HL-60 (cell line): ENCODE measurements at regions not wholly inside any gene's neighbourhood (a gene's known extent, or its start where the extent isn't known, plus 50 kb on each side); places are given as distances from the start of the nearest gene placed in this dataset.

ENCODE experiments used
- DNase-seq, 2 experiments: peaks; one replicate each; pipeline ENCODE4 v3.0.0-alpha.2; 2010 to 2020; ENCODE audit warnings: low read depth in 1 of 2, low spot score in 1 of 2
- H3K27ac ChIP-seq: fragments of 250-450 bp; sonication (Bioruptor Pico); replicated peaks from 2 replicates; pipeline ENCODE4 v1.5.1; 2020; ENCODE audit warnings: mild to moderate bottlenecking, moderate library complexity
- H3K27me3 ChIP-seq: fragments of 250-450 bp; sonication (Bioruptor Pico); 2 replicates; pipeline ENCODE4 v1.5.1; 2021; ENCODE audit warnings: mild to moderate bottlenecking, moderate library complexity; ENCODE audit not compliant: insufficient read depth, poor library complexity, severe bottlenecking
- H3K4me3 ChIP-seq: replicated peaks from 2 replicates; pipeline ENCODE4 v1.5.1; 2011; ENCODE audit warnings: mild to moderate bottlenecking, control low read depth, low read length; ENCODE audit not compliant: insufficient read depth
- CTCF ChIP-seq: IDR thresholded peaks from one replicate; pipeline ENCODE4 v1.5.1; 2011; ENCODE audit warnings: low read length, control low read depth, inconsistent platforms; ENCODE audit not compliant: insufficient read depth
- GABPA ChIP-seq: IDR thresholded peaks from 2 replicates; pipeline ENCODE4 v1.6.1; 2012; ENCODE audit warnings: low read depth
- POLR2AphosphoS5 ChIP-seq: IDR thresholded peaks from 2 replicates; pipeline ENCODE4 v1.6.1; 2012; ENCODE audit warnings: low read depth
- REST ChIP-seq: IDR thresholded peaks from 2 replicates; pipeline ENCODE4 v1.6.1; 2012; ENCODE audit warnings: low read depth; ENCODE audit not compliant: insufficient replicate concordance
- SPI1 ChIP-seq: IDR thresholded peaks from 2 replicates; pipeline ENCODE4 v1.6.1; 2012; ENCODE audit warnings: low read depth, mild to moderate bottlenecking, borderline replicate concordance

- Histone ChIP-seq H3K27ac (no peak overlapping the region), H3K27me3 (peaks cover 3% of the 10 kb centered on the region), H3K4me3 (no peak overlapping the region)
- TF ChIP-seq SPI1: no peak
- no peak for TF ChIP-seq REST
- no peak for TF ChIP-seq CTCF
- TF ChIP-seq GABPA: no peak
- no peak for TF ChIP-seq POLR2AphosphoS5
- DNase-seq: no peak
Measured at GRCh38 chr17:73801455-73802100, 157.3 kb upstream of the SDK2 start.

GRCh38 chr17:73802314-73802713, 158.1 kb upstream of the SDK2 start:
- H3K27me3 ChIP-seq: peaks cover 2% of the 10 kb centered on the region
- TF ChIP-seq SPI1: no peak
- TF ChIP-seq POLR2AphosphoS5: no peak
- TF ChIP-seq GABPA: no peak
- TF ChIP-seq REST: no peak
- no peak for TF ChIP-seq CTCF
- H3K27ac ChIP-seq: no peak overlapping the region
- H3K4me3 ChIP-seq: no peak overlapping the region
- DNase-seq: no peak

GRCh38 chr17:73802871-73803270, 158.6 kb upstream of the SDK2 start:
- no peak for DNase-seq
- Histone ChIP-seq H3K27me3 (peaks cover 2% of the 10 kb centered on the region), H3K27ac (no peak overlapping the region), H3K4me3 (no peak overlapping the region)
- no peak for TF ChIP-seq SPI1
- no peak for TF ChIP-seq CTCF
- no peak for TF ChIP-seq GABPA
- TF ChIP-seq REST: no peak
